ENCODE measurements at regions not wholly inside any gene's neighbourhood (a gene's known extent, or its start where the extent isn't known, plus 50 kb on each side); places are given as distances from the start of the nearest gene placed in this dataset.

- Mint-ChIP-seq H3K4me3 (ENCODE audit: unreplicated experiment) (no peak overlapping the region), H3K9me3 (ENCODE audit: unreplicated experiment) (no peaks in the 10 kb centered on the region), H3K36me3 (ENCODE audit: insufficient read depth, unreplicated experiment) (no peaks in the 10 kb centered on the region), H3K4me1 (ENCODE audit: low read depth, unreplicated experiment) (no peaks in the 10 kb centered on the region), H3K27me3 (ENCODE audit: insufficient read depth, unreplicated experiment) (no peaks in the 10 kb centered on the region), H3K27ac (ENCODE audit: unreplicated experiment) (no peak overlapping the region)
- intact Hi-C loops (cut with micrococcal nuclease; ENCODE audit: unreplicated experiment): no loop called here
- ChIA-PET POLR2A (no interaction called here), CTCF (no interaction called here)
- DNase-seq: no peak
- Histone ChIP-seq H3K4me1 (peaks cover 3% of the 10 kb centered on the region; the same call in 1 of the 2 replicates), H3K27me3 (replicated peaks; ENCODE audit: control insufficient read depth, insufficient read depth, low read length) (no peaks in the 10 kb centered on the region), H3K36me3 (ENCODE audit: control insufficient read depth, insufficient read depth, low read length) (no peaks in the 10 kb centered on the region), H3K4me3 (ENCODE audit: low read depth, low read length) (no peak overlapping the region), H3K9me3 (no peaks in the 10 kb centered on the region)
- no TSS peak for BruUV-seq (replicated peaks)
- TF ChIP-seq, protein P1, sequence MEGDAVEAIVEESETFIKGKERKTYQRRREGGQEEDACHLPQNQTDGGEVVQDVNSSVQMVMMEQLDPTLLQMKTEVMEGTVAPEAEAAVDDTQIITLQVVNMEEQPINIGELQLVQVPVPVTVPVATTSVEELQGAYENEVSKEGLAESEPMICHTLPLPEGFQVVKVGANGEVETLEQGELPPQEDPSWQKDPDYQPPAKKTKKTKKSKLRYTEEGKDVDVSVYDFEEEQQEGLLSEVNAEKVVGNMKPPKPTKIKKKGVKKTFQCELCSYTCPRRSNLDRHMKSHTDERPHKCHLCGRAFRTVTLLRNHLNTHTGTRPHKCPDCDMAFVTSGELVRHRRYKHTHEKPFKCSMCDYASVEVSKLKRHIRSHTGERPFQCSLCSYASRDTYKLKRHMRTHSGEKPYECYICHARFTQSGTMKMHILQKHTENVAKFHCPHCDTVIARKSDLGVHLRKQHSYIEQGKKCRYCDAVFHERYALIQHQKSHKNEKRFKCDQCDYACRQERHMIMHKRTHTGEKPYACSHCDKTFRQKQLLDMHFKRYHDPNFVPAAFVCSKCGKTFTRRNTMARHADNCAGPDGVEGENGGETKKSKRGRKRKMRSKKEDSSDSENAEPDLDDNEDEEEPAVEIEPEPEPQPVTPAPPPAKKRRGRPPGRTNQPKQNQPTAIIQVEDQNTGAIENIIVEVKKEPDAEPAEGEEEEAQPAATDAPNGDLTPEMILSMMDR (IDR thresholded peaks at IDR 0.05; ENCODE audit: insufficient read depth in 1 of 2, low read depth in 1 of 2, low read length in 1 of 2, severe bottlenecking in 1 of 2, unreplicated experiment in 1 of 2): no peak
Observed at GRCh38 chr2:134773335-134773734, 54.5 kb upstream of the TMEM163 start.

- Histone ChIP-seq H3K36me3 (ENCODE audit: control insufficient read depth, insufficient read depth, low read length) (no peaks in the 10 kb centered on the region), H3K27me3 (replicated peaks; ENCODE audit: control insufficient read depth, insufficient read depth, low read length) (no peaks in the 10 kb centered on the region), H3K4me1 (peaks cover 3% of the 10 kb centered on the region; the same call in 1 of the 2 replicates), H3K9me3 (no peaks in the 10 kb centered on the region), H3K4me3 (ENCODE audit: low read depth, low read length) (no peak overlapping the region)
- TF ChIP-seq, protein P1 (IDR thresholded peaks at IDR 0.05; ENCODE audit: insufficient read depth in 1 of 2, low read depth in 1 of 2, low read length in 1 of 2, severe bottlenecking in 1 of 2, unreplicated experiment in 1 of 2): no peak
- ChIA-PET CTCF (no interaction called here), POLR2A (no interaction called here)
- no peaks in the 10 kb centered on the region for H3K9me3 Mint-ChIP-seq (ENCODE audit: unreplicated experiment)
- no peaks in the 10 kb centered on the region for H3K36me3 Mint-ChIP-seq (ENCODE audit: insufficient read depth, unreplicated experiment)
- no peaks in the 10 kb centered on the region for H3K27me3 Mint-ChIP-seq (ENCODE audit: insufficient read depth, unreplicated experiment)
- no peak for DNase-seq
- intact Hi-C loops (cut with micrococcal nuclease; ENCODE audit: unreplicated experiment): no loop called here
- H3K4me1 Mint-ChIP-seq (ENCODE audit: low read depth, unreplicated experiment): no peaks in the 10 kb centered on the region
- no TSS peak for BruUV-seq (replicated peaks)
- no peak overlapping the region for H3K27ac Mint-ChIP-seq (ENCODE audit: unreplicated experiment)
- H3K4me3 Mint-ChIP-seq (ENCODE audit: unreplicated experiment): no peak overlapping the region
Observed at GRCh38 chr2:134773759-134774742, 55.3 kb upstream of the TMEM163 start.

GRCh38 chr2:134774786-134775641 lies 56.2 kb upstream of the TMEM163 start:
- H3K36me3 ChIP-seq (ENCODE audit: control insufficient read depth, insufficient read depth, low read length): no peaks in the 10 kb centered on the region
- peaks cover 3% of the 10 kb centered on the region; the same call in 1 of the 2 replicates for H3K4me1 ChIP-seq
- H3K27me3 ChIP-seq (replicated peaks; ENCODE audit: control insufficient read depth, insufficient read depth, low read length): no peaks in the 10 kb centered on the region
- no peak overlapping the region for H3K4me3 ChIP-seq (ENCODE audit: low read depth, low read length)
- TF ChIP-seq, protein P1 (IDR thresholded peaks at IDR 0.05; ENCODE audit: insufficient read depth in 1 of 2, low read depth in 1 of 2, low read length in 1 of 2, severe bottlenecking in 1 of 2, unreplicated experiment in 1 of 2): no peak
- Mint-ChIP-seq H3K27me3 (ENCODE audit: insufficient read depth, unreplicated experiment) (no peaks in the 10 kb centered on the region), H3K36me3 (ENCODE audit: insufficient read depth, unreplicated experiment) (no peaks in the 10 kb centered on the region), H3K4me1 (ENCODE audit: low read depth, unreplicated experiment) (no peaks in the 10 kb centered on the region), H3K27ac (ENCODE audit: unreplicated experiment) (no peak overlapping the region), H3K4me3 (ENCODE audit: unreplicated experiment) (no peak overlapping the region), H3K9me3 (ENCODE audit: unreplicated experiment) (no peaks in the 10 kb centered on the region)
- intact Hi-C loops (cut with micrococcal nuclease; ENCODE audit: unreplicated experiment): loop anchor here (5.0 kb wide), 1 partner anchor 118 kb away; no protein-coding TSS in a partner anchor
- no TSS peak for BruUV-seq (replicated peaks)
- POLR2A ChIA-PET: no interaction called here
- CTCF ChIA-PET: interaction anchor here (0.5 kb wide), 1 partner anchor 18 kb away, joined by 3 read pairs; no protein-coding TSS in a partner anchor
- no peak for DNase-seq
- no peaks in the 10 kb centered on the region for H3K9me3 ChIP-seq
